Fibroblast of pulmonary artery (primary cell): ENCODE measurements at regions not wholly inside any gene's neighbourhood (a gene's known extent, or its start where the extent isn't known, plus 50 kb on each side); places are given as distances from the start of the nearest gene placed in this dataset.

Source experiments
- DNase-seq: peaks from one replicate; pipeline ENCODE4 v3.0.0-alpha.2; 2010; ENCODE audit warnings: low read depth
- H3K4me3 ChIP-seq: replicated peaks from 2 replicates; pipeline ENCODE4 v1.5.1; 2011; ENCODE audit warnings: low read depth, mild to moderate bottlenecking, control low read depth, low read length, moderate library complexity
- CTCF ChIP-seq: IDR thresholded peaks from 2 replicates; pipeline ENCODE4 v1.5.1; 2011; ENCODE audit warnings: mild to moderate bottlenecking, control low read depth, low read length, inconsistent platforms; ENCODE audit errors: missing control alignments

GRCh38 chr2:198950803-198951202 is 506.9 kb downstream of the SATB2 start:
- TF ChIP-seq CTCF: no peak
- no peak overlapping the region for H3K4me3 ChIP-seq
- no peak for DNase-seq

- DNase-seq: no peak
- no peak for TF ChIP-seq CTCF
- no peak overlapping the region for H3K4me3 ChIP-seq
These were observed 512.2 kb downstream of the SATB2 start for GRCh38 chr2:198945496-198945895.

- no peak overlapping the region for H3K4me3 ChIP-seq
- no peak for DNase-seq
- TF ChIP-seq CTCF: no peak
These were observed 527.6 kb downstream of the SATB2 start for GRCh38 chr2:198930170-198930569.

GRCh38 chr2:198928026-198928425 is 529.7 kb downstream of the SATB2 start:
- no peak for TF ChIP-seq CTCF
- H3K4me3 ChIP-seq: no peak overlapping the region
- no peak for DNase-seq

GRCh38 chr2:198917926-198918720 is 539.6 kb downstream of the SATB2 start:
- no peak for DNase-seq
- H3K4me3 ChIP-seq: no peak overlapping the region
- no peak for TF ChIP-seq CTCF

- no peak for TF ChIP-seq CTCF
- H3K4me3 ChIP-seq: no peak overlapping the region
- DNase-seq: no peak
These were observed 540.5 kb downstream of the SATB2 start for GRCh38 chr2:198917275-198917674.

- no peak for DNase-seq
- TF ChIP-seq CTCF: no peak
- H3K4me3 ChIP-seq: no peak overlapping the region
These were observed 541.1 kb downstream of the SATB2 start for GRCh38 chr2:198916548-198917080.
